OCI-LY1 (cell line): ENCODE measurements at regions not wholly inside any gene's neighbourhood (a gene's known extent, or its start where the extent isn't known, plus 50 kb on each side); places are given as distances from the start of the nearest gene placed in this dataset.
A peak's percentile ranks its signal among the peaks of the same experiment; 100 is the strongest.

ENCODE experiments used
- CTCF ChIP-seq: fragments of 200-600 bp; sonication (generic), shearing (Covaris generic); IDR thresholded peaks from 2 replicates; pipeline ENCODE4 v1.5.1; 2017; ENCODE audit warnings: mild to moderate bottlenecking, antibody characterized with exemption, low read length, moderate library complexity, mixed read lengths
- EZH2 ChIP-seq: fragments of 200-600 bp; sonication (generic), shearing (Covaris generic); IDR thresholded peaks from 2 replicates; pipeline ENCODE4 v1.8.0; 2017; ENCODE audit warnings: borderline replicate concordance, mixed run types, mild to moderate bottlenecking, antibody characterized with exemption, low read length, moderate library complexity, mixed read lengths

- peak; percentile 43 for TF ChIP-seq CTCF
- no peak for TF ChIP-seq EZH2
These were observed 107.5 kb downstream of the VSIG4 start for GRCh38 chrX:65932173-65933084.
